ENCODE measurements at regions not wholly inside any gene's neighbourhood (a gene's known extent, or its start where the extent isn't known, plus 50 kb on each side); places are given as distances from the start of the nearest gene placed in this dataset.

- CTCF ChIA-PET = no interaction called here
- H3K36me3 ChIP-seq (ENCODE audit: control insufficient read depth, insufficient read depth, low read length) = no peaks in the 10 kb centered on the region
- no peaks in the 10 kb centered on the region for H3K9me1 ChIP-seq (ENCODE audit: insufficient read depth, low read length)
- no peak overlapping the region for H3K4me3 ChIP-seq (ENCODE audit: insufficient read depth, low read depth, low read length)
- H2BK20ac ChIP-seq (ENCODE audit: low read depth, low read length) = no peak overlapping the region
- no peak overlapping the region for H3K56ac ChIP-seq (ENCODE audit: extremely low read depth, insufficient read depth, low read length)
- intact Hi-C loops (cut with micrococcal nuclease) = loop anchor here (5.0 to 10.0 kb wide), 3 partner anchors 1017 to 1289 kb away; no protein-coding TSS in a partner anchor
- DNase-seq (no peak), ATAC-seq (ENCODE audit: low read depth) (no peak)
- in situ Hi-C loops (cut with MboI; ENCODE audit: low sequenced_read_pairs) = no loop called here
- TF ChIP-seq FOS (IDR thresholded peaks at IDR 0.05; ENCODE audit: low read depth, low read length) (no peak), CEBPB (IDR thresholded peaks at IDR 0.05; ENCODE audit: low read depth, low read length) (no peak), USF2 (IDR thresholded peaks at IDR 0.05; ENCODE audit: low read depth, low read length) (no peak), POLR2A (IDR thresholded peaks at IDR 0.05; ENCODE audit: low read depth, low read length) (no peak), RFX5 (IDR thresholded peaks at IDR 0.05; ENCODE audit: low read depth, low read length) (no peak), MXI1 (IDR thresholded peaks at IDR 0.05; ENCODE audit: borderline replicate concordance, low read depth, low read length) (no peak), SMC3 (IDR thresholded peaks at IDR 0.05; ENCODE audit: low read depth, low read length) (no peak), NFE2L2 (IDR thresholded peaks at IDR 0.05; ENCODE audit: low read depth, low read length) (no peak), BHLHE40 (IDR thresholded peaks at IDR 0.05; ENCODE audit: low read depth, low read length) (no peak), MAFK (IDR thresholded peaks at IDR 0.05; ENCODE audit: low read depth, low read length) (no peak), CHD1 (IDR thresholded peaks at IDR 0.05; ENCODE audit: low read depth, low read length) (no peak), MAZ (IDR thresholded peaks at IDR 0.05; ENCODE audit: borderline replicate concordance, low read depth, low read length) (no peak), CTCF (conservative IDR thresholded peaks at IDR 0.05; ENCODE audit: low read depth, low read length) (no peak), RAD21 (IDR thresholded peaks at IDR 0.05; ENCODE audit: low read length) (no peak), RCOR1 (IDR thresholded peaks at IDR 0.05; ENCODE audit: insufficient replicate concordance, low read length) (no peak)
- dilution Hi-C loops (cut with HindIII; ENCODE audit: low sequenced_read_pairs, unreplicated experiment) = no loop called here
- no peak overlapping the region for H2BK5ac ChIP-seq (ENCODE audit: low read depth, low read length, poor library complexity, severe bottlenecking)
- no peak overlapping the region for H4K91ac ChIP-seq (ENCODE audit: insufficient read depth, low read depth, low read length)
- no peaks in the 10 kb centered on the region for H3K9me3 ChIP-seq (ENCODE audit: control insufficient read depth, insufficient read depth, low read length)
- H4K8ac ChIP-seq (ENCODE audit: low read depth in 2 of 2, low read length in 2 of 2) = no peak overlapping the region
- H3K79me1 ChIP-seq (ENCODE audit: low read depth in 1 of 2, low read length in 2 of 2) = no peaks in the 10 kb centered on the region
- H2AK5ac ChIP-seq (ENCODE audit: low read depth, low read length) = no peak overlapping the region
- H3K23ac ChIP-seq (ENCODE audit: low read depth, low read length) = no peak overlapping the region
- H3K4ac ChIP-seq (ENCODE audit: low read depth, low read length) = no peak overlapping the region
- H3K4me2 ChIP-seq (ENCODE audit: low read depth, low read length) = no peak overlapping the region
- H2AK9ac ChIP-seq (replicated peaks; ENCODE audit: low read depth, low read length, poor library complexity) = no peak overlapping the region
- POLR2A ChIA-PET (ENCODE audit: unreplicated experiment) = no interaction called here
- no peaks in the 10 kb centered on the region for H3K4me1 ChIP-seq (ENCODE audit: control insufficient read depth, insufficient read depth, low read length)
- H4K5ac ChIP-seq (ENCODE audit: low read depth, low read length) = no peak overlapping the region
- no peak overlapping the region for H3K18ac ChIP-seq (ENCODE audit: low read depth, low read length)
- H4K20me1 ChIP-seq (ENCODE audit: insufficient read depth, low read length) = no peaks in the 10 kb centered on the region
- H3K9ac ChIP-seq (ENCODE audit: low read depth, low read length) = no peak overlapping the region
- BruUV-seq (replicated peaks) = no TSS peak
- no peak overlapping the region for H3K27ac ChIP-seq (ENCODE audit: insufficient read depth, low read length)
- H2BK120ac ChIP-seq (ENCODE audit: low read depth, low read length) = no peak overlapping the region
- no peak overlapping the region for H3K14ac ChIP-seq (replicated peaks; ENCODE audit: low read depth, low read length)
- H2AFZ ChIP-seq (replicated peaks; ENCODE audit: low read length, poor library complexity) = no peak overlapping the region
- no peak overlapping the region for H2BK15ac ChIP-seq (ENCODE audit: low read depth, low read length)
- no peaks in the 10 kb centered on the region; the same call in none of the 2 replicates for H3K27me3 ChIP-seq (ENCODE audit: control insufficient read depth, insufficient read depth, low read length)
Measured at GRCh38 chr17:70624211-70624610, 454.9 kb downstream of the KCNJ2 start.

Data from IMR-90 (cell line).